ENCODE measurements at regions not wholly inside any gene's neighbourhood (a gene's known extent, or its start where the extent isn't known, plus 50 kb on each side); places are given as distances from the start of the nearest gene placed in this dataset.

DNA sequence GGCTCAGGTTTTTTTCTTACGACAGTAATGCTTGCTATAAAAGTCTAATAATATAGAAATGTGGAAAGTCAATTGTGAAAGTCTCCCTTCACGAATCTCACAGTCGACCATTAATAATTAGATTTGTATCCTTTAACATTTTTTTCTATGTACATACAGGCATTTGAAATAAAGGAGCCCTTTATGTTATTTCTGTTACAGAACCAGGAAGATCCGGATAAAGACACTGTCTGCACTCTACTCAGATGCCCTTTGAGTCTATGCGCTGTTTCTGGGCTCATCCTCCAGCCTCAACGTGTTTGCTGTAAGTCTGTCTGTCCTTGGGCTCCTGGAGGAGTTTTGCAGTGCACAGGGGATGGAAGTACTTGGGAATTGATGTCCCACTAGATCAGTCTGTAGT, 212.2 kb upstream of the ATP2B1 start:
- TF ChIP-seq, protein P1, sequence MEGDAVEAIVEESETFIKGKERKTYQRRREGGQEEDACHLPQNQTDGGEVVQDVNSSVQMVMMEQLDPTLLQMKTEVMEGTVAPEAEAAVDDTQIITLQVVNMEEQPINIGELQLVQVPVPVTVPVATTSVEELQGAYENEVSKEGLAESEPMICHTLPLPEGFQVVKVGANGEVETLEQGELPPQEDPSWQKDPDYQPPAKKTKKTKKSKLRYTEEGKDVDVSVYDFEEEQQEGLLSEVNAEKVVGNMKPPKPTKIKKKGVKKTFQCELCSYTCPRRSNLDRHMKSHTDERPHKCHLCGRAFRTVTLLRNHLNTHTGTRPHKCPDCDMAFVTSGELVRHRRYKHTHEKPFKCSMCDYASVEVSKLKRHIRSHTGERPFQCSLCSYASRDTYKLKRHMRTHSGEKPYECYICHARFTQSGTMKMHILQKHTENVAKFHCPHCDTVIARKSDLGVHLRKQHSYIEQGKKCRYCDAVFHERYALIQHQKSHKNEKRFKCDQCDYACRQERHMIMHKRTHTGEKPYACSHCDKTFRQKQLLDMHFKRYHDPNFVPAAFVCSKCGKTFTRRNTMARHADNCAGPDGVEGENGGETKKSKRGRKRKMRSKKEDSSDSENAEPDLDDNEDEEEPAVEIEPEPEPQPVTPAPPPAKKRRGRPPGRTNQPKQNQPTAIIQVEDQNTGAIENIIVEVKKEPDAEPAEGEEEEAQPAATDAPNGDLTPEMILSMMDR (IDR thresholded peaks at IDR 0.05; ENCODE audit: extremely low read depth in 1 of 2, insufficient read depth in 1 of 2, low read depth in 1 of 2, low read length in 2 of 2) = no peak
- TF ChIP-seq, protein P2, sequence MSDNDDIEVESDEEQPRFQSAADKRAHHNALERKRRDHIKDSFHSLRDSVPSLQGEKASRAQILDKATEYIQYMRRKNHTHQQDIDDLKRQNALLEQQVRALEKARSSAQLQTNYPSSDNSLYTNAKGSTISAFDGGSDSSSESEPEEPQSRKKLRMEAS (IDR thresholded peaks at IDR 0.05; ENCODE audit: insufficient read depth, insufficient read length) = no peak
- TF ChIP-seq FOS (IDR thresholded peaks at IDR 0.05; ENCODE audit: borderline replicate concordance, insufficient read depth, low read length) (no peak), POLR2AphosphoS5 (IDR thresholded peaks at IDR 0.05; ENCODE audit: insufficient read depth, low read depth, low read length) (no peak), POLR2A (IDR thresholded peaks at IDR 0.05; ENCODE audit: low read depth, low read length) (no peak)
